Peyer's patch (tissue), 4 donors: ENCODE measurements at regions not wholly inside any gene's neighbourhood (a gene's known extent, or its start where the extent isn't known, plus 50 kb on each side); places are given as distances from the start of the nearest gene placed in this dataset.

Source experiments
- CTCF ChIP-seq, 6 experiments: fragments of 450-650 bp in 4 of 6; fragments of 200-600 bp in 2 of 6; sonication (generic) in 1 of 6; IDR thresholded peaks; one replicate each; pipeline ENCODE4 v1.5.1; 2017 to 2019; ENCODE audit warnings: antibody characterized with exemption in 6 of 6, mild to moderate bottlenecking in 3 of 6, moderate library complexity in 1 of 6
- POLR2A ChIP-seq, 2 donors: fragments of 450-650 bp; IDR thresholded peaks; one replicate each; pipeline ENCODE4 v1.5.1; 2017; ENCODE audit warnings: antibody characterized with exemption in 2 of 2, mild to moderate bottlenecking in 2 of 2, moderate library complexity in 2 of 2

GRCh38 chr7:84536271-84536870 lies 341.8 kb upstream of the SEMA3A start:
- TF ChIP-seq CTCF (IDR thresholded peaks at IDR 0.05) (no peak), POLR2A (IDR thresholded peaks at IDR 0.05) (no peak)
